Hepatocyte (in vitro differentiated cells): ENCODE measurements at regions not wholly inside any gene's neighbourhood (a gene's known extent, or its start where the extent isn't known, plus 50 kb on each side); places are given as distances from the start of the nearest gene placed in this dataset.

Experiments used
- DNase-seq: peaks from one replicate; pipeline ENCODE4 v3.0.0-alpha.2; 2016; ENCODE audit warnings: low spot score
- H2AFZ ChIP-seq: fragments of 200-600 bp; sonication (generic); 2 replicates; pipeline ENCODE4 v1.6.0; 2016; ENCODE audit warnings: antibody characterized with exemption, mild to moderate bottlenecking
- H3K27ac ChIP-seq: fragments of 200-600 bp; sonication (generic); 2 replicates; pipeline ENCODE4 v1.5.1; 2016; ENCODE audit warnings: mild to moderate bottlenecking
- H3K27me3 ChIP-seq: fragments of 200-600 bp; sonication (generic); 2 replicates; pipeline ENCODE4 v1.6.1; 2016
- H3K36me3 ChIP-seq: fragments of 200-600 bp; sonication (generic); replicated peaks from 2 replicates; pipeline ENCODE4 v1.5.1; 2016; ENCODE audit warnings: low read depth; ENCODE audit not compliant: insufficient read depth
- H3K4me1 ChIP-seq: fragments of 200-600 bp; sonication (generic); 2 replicates; pipeline ENCODE4 v1.5.1; 2016; ENCODE audit warnings: mild to moderate bottlenecking, moderate library complexity; ENCODE audit not compliant: insufficient read depth
- H3K4me2 ChIP-seq: fragments of 200-600 bp; sonication (generic); 2 replicates; pipeline ENCODE4 v1.6.0; 2016
- H3K4me3 ChIP-seq: fragments of 200-600 bp; sonication (generic); 2 replicates; pipeline ENCODE4 v1.5.1; 2016; ENCODE audit warnings: mild to moderate bottlenecking
- H3K79me2 ChIP-seq: fragments of 200-600 bp; sonication (generic); 2 replicates; pipeline ENCODE4 v1.6.0; 2017; ENCODE audit warnings: mild to moderate bottlenecking
- H3K9me2 ChIP-seq: fragments of 200-600 bp; sonication (generic); replicated peaks from 2 replicates; pipeline ENCODE4 v1.6.0; 2017; ENCODE audit warnings: mild to moderate bottlenecking; ENCODE audit not compliant: insufficient read depth
- H3K9me3 ChIP-seq: fragments of 200-600 bp; sonication (generic); 2 replicates; pipeline ENCODE4 v1.5.1; 2016; ENCODE audit warnings: low read depth, mild to moderate bottlenecking
- H4K20me1 ChIP-seq: fragments of 200-600 bp; sonication (generic); 2 replicates; pipeline ENCODE4 v1.6.0; 2016; ENCODE audit warnings: mild to moderate bottlenecking; ENCODE audit not compliant: insufficient read depth, poor library complexity, severe bottlenecking
- EZH2 ChIP-seq: fragments of 200-600 bp; sonication (generic); IDR thresholded peaks from 2 replicates; pipeline ENCODE4 v1.6.1; 2016; ENCODE audit warnings: antibody characterized with exemption, mild to moderate bottlenecking, borderline replicate concordance
- EZH2phosphoT487 ChIP-seq: fragments of 200-600 bp; sonication (generic); IDR thresholded peaks from one replicate; pipeline ENCODE4 v1.6.1; 2018; ENCODE audit warnings: antibody characterized with exemption, mild to moderate bottlenecking, low read depth, moderate library complexity; ENCODE audit not compliant: unreplicated experiment, severe bottlenecking
- WGBS: methylation state at CpG from one replicate; pipeline ENCODE4 v1.1.6; 2016; ENCODE audit warnings: low lambda C conversion rate; ENCODE audit errors: missing lambda C conversion rate; 5-methylcytosine and 5-hydroxymethylcytosine counted together
- TF ChIP-seq, protein P1 (sequence below): fragments of 200-600 bp; sonication (generic); IDR thresholded peaks from 2 replicates; pipeline ENCODE4 v1.5.1; 2016; ENCODE audit warnings: antibody characterized with exemption, mild to moderate bottlenecking; ENCODE audit not compliant: poor library complexity

DNA sequence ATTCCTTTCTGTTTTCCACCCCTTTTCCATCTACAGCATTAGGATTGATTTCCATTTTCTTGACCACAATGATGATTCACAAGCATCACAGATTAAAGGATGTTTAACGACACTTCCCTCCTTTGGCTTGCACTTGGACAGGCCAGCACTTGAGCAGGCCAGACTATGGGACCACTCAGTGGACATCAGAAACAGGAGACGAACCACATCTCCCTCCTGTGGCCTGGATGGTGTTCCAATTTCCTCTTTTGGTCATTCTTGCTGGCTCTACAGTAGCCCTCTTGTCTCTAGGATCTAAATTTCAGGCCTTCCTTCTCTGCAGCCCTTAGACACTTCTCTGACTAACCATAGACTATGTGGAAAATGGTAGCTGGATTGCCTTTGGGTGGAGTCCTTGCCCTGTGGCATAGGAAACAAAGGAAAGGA lies 78.8 kb upstream of the BOC start:
- no peak overlapping the region for H3K4me2 ChIP-seq
- 80% methylated on average over 2 of the region's 2 CpGs for WGBS
- H3K9me3 ChIP-seq, result no peaks in the 10 kb centered on the region
- TF ChIP-seq EZH2phosphoT487 (no peak), EZH2 (no peak)
- TF ChIP-seq, protein P1, sequence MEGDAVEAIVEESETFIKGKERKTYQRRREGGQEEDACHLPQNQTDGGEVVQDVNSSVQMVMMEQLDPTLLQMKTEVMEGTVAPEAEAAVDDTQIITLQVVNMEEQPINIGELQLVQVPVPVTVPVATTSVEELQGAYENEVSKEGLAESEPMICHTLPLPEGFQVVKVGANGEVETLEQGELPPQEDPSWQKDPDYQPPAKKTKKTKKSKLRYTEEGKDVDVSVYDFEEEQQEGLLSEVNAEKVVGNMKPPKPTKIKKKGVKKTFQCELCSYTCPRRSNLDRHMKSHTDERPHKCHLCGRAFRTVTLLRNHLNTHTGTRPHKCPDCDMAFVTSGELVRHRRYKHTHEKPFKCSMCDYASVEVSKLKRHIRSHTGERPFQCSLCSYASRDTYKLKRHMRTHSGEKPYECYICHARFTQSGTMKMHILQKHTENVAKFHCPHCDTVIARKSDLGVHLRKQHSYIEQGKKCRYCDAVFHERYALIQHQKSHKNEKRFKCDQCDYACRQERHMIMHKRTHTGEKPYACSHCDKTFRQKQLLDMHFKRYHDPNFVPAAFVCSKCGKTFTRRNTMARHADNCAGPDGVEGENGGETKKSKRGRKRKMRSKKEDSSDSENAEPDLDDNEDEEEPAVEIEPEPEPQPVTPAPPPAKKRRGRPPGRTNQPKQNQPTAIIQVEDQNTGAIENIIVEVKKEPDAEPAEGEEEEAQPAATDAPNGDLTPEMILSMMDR, result no peak
- H3K79me2 ChIP-seq, result no peaks in the 10 kb centered on the region
- H3K9me2 ChIP-seq, result no peaks in the 10 kb centered on the region
- H3K27ac ChIP-seq, result no peak overlapping the region
- H3K4me3 ChIP-seq, result no peak overlapping the region
- H3K27me3 ChIP-seq, result no peaks in the 10 kb centered on the region
- no peaks in the 10 kb centered on the region for H3K36me3 ChIP-seq
- no peaks in the 10 kb centered on the region for H3K4me1 ChIP-seq
- H2AFZ ChIP-seq, result no peak overlapping the region
- no peak for DNase-seq
- no peaks in the 10 kb centered on the region for H4K20me1 ChIP-seq

DNA sequence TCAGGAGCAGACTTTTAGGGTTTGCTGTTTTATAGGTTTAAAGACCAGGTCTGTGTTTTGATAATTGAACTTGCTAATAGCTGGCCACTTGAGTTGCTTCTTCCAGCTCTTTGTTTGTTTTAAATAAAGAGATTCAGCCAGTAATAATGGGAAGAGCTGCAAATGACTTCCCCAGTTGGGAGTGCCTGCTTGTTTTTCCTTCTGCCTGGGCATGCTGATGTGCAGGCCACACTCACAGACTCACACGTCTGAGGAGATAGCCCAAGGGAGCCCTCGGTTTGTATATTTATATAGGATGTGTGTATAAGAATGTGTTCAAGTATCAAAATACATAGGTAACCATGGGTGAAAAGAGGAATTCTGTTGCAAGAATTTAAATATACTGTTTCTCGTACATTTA lies 78.2 kb upstream of the BOC start:
- H3K4me2 ChIP-seq, result no peak overlapping the region
- no peak overlapping the region for H3K27ac ChIP-seq
- no peak for TF ChIP-seq EZH2
- TF ChIP-seq, protein P1, result no peak
- no peak for TF ChIP-seq EZH2phosphoT487
- no peak overlapping the region for H3K4me3 ChIP-seq
- no peaks in the 10 kb centered on the region for H3K9me3 ChIP-seq
- no peak for DNase-seq
- no peaks in the 10 kb centered on the region for H3K36me3 ChIP-seq
- no peaks in the 10 kb centered on the region for H3K79me2 ChIP-seq
- no peak overlapping the region for H2AFZ ChIP-seq
- 58% methylated on average over 3 of the region's 3 CpGs for WGBS
- no peaks in the 10 kb centered on the region for H4K20me1 ChIP-seq
- no peaks in the 10 kb centered on the region for H3K9me2 ChIP-seq
- H3K27me3 ChIP-seq, result no peaks in the 10 kb centered on the region
- no peaks in the 10 kb centered on the region for H3K4me1 ChIP-seq

GRCh38 chr3:113136071-113136470 lies 75.3 kb upstream of the BOC start:
- no peaks in the 10 kb centered on the region for H3K36me3 ChIP-seq
- WGBS, result 51% methylated on average over 6 of the region's 6 CpGs
- H3K4me2 ChIP-seq, result no peak overlapping the region
- H3K27ac ChIP-seq, result peak overlapping the region; percentile 17
- H3K27me3 ChIP-seq, result no peaks in the 10 kb centered on the region
- DNase-seq, result peak; percentile 29
- no peaks in the 10 kb centered on the region for H3K4me1 ChIP-seq
- no peaks in the 10 kb centered on the region for H3K9me3 ChIP-seq
- no peak overlapping the region for H3K4me3 ChIP-seq
- H3K9me2 ChIP-seq, result no peaks in the 10 kb centered on the region
- TF ChIP-seq EZH2, result no peak
- TF ChIP-seq, protein P1, result peak; percentile 63
- no peaks in the 10 kb centered on the region for H4K20me1 ChIP-seq
- H2AFZ ChIP-seq, result no peak overlapping the region
- no peaks in the 10 kb centered on the region for H3K79me2 ChIP-seq

DNA sequence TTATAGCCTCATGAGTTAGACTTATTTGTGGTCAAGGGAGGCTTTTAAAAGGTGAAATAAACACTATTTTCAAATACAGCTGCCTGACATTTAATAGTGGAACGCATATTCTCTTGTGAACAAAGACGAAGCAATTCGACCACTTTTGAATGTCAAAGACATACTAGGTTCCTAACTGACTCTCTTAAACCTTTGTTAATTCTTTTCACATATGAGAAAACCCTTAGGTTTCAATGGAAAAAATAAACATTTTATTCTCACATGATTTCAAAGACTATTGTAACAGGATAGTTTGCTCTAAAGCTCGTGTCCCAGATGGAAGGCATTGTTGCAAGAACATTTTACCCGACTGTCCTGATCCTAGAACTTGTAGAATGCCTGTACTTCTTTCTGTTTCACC lies 74.8 kb upstream of the BOC start:
- no peak for TF ChIP-seq EZH2
- TF ChIP-seq EZH2phosphoT487, result no peak
- TF ChIP-seq, protein P1, result no peak
- Histone ChIP-seq H3K79me2 (no peaks in the 10 kb centered on the region), H3K36me3 (no peaks in the 10 kb centered on the region), H3K4me3 (no peak overlapping the region), H3K4me2 (no peak overlapping the region), H3K9me2 (no peaks in the 10 kb centered on the region), H3K9me3 (no peaks in the 10 kb centered on the region), H2AFZ (no peak overlapping the region), H3K27ac (peak overlapping the region; percentile 17), H4K20me1 (no peaks in the 10 kb centered on the region), H3K4me1 (no peaks in the 10 kb centered on the region), H3K27me3 (no peaks in the 10 kb centered on the region)
- WGBS, result 83% methylated on average over 5 of the region's 5 CpGs
- no peak for DNase-seq
